Common myeloid progenitor, CD34-positive (primary cell): ENCODE measurements at regions not wholly inside any gene's neighbourhood (a gene's known extent, or its start where the extent isn't known, plus 50 kb on each side); places are given as distances from the start of the nearest gene placed in this dataset.

Source experiments
- CTCF ChIA-PET: fragments of 350-600 bp; sonication (Branson Sonifier 250); formaldehyde crosslinking; loops from one replicate; lab custom pipeline; 2021; ENCODE audit warnings: antibody characterized with exemption; lab: Charles Lee
- POLR2A ChIA-PET: fragments of 350-600 bp; sonication (Branson Sonifier 250); formaldehyde crosslinking; loops from one replicate; lab custom pipeline; 2021; ENCODE audit warnings: antibody characterized with exemption; lab: Charles Lee
- DNase-seq, 3 donors: peaks; one replicate each; pipeline versions ENCODE4 v3.0.0 to v3.0.0-alpha.2; 2013
- H3K27ac ChIP-seq, 2 experiments: 1 replicate in 1 of 2; 2 replicates in 1 of 2; pipeline ENCODE4 v1.7.0; 2013; ENCODE audit warnings: inconsistent platforms in 2 of 2, low read length in 2 of 2, mild to moderate bottlenecking in 2 of 2, low read depth in 1 of 2, moderate library complexity in 1 of 2; ENCODE audit not compliant: severe bottlenecking in 2 of 2, insufficient read depth in 1 of 2, poor library complexity in 1 of 2
- H3K27me3 ChIP-seq, 5 experiments: replicated peaks in 2 of 5; 1 replicate in 3 of 5; 2 replicates in 2 of 5; pipeline versions ENCODE4 v1.6.1 to v1.7.0; 2013; ENCODE audit warnings: low read length in 4 of 5, mild to moderate bottlenecking in 2 of 5, moderate library complexity in 2 of 5, inconsistent platforms in 1 of 5; ENCODE audit not compliant: insufficient read depth in 5 of 5, control insufficient read depth in 4 of 5
- H3K36me3 ChIP-seq, 4 experiments: 1 replicate in 2 of 4; 2 replicates in 2 of 4; pipeline versions ENCODE4 v1.6.1 to v1.7.0; 2013; ENCODE audit warnings: low read length in 3 of 4, control low read depth in 1 of 4, mild to moderate bottlenecking in 1 of 4; ENCODE audit not compliant: control insufficient read depth in 4 of 4, insufficient read depth in 4 of 4
- H3K4me1 ChIP-seq, 4 experiments: 1 replicate in 3 of 4; 2 replicates in 1 of 4; pipeline versions ENCODE4 v1.6.1 to v1.7.1; 2013; ENCODE audit warnings: low read length in 3 of 4, mild to moderate bottlenecking in 3 of 4, control low read depth in 1 of 4, inconsistent platforms in 1 of 4, moderate library complexity in 1 of 4; ENCODE audit not compliant: control insufficient read depth in 4 of 4, insufficient read depth in 4 of 4; ENCODE audit errors: control extremely low read depth in 1 of 4
- H3K4me3 ChIP-seq, 7 experiments: 1 replicate in 4 of 7; 2 replicates in 3 of 7; pipeline versions ENCODE4 v1.5.1 to v1.7.0; 2013; ENCODE audit warnings: mild to moderate bottlenecking in 7 of 7, low read length in 6 of 7, moderate library complexity in 6 of 7, inconsistent platforms in 2 of 7, low read depth in 2 of 7, control low read depth in 1 of 7; ENCODE audit not compliant: insufficient read depth in 4 of 7, control insufficient read depth in 1 of 7; ENCODE audit errors: extremely low read depth in 1 of 7
- H3K9me3 ChIP-seq, 5 experiments: 1 replicate in 4 of 5; 2 replicates in 1 of 5; pipeline versions ENCODE4 v1.6.1 to v1.7.1; 2013; ENCODE audit warnings: low read length in 4 of 5, mild to moderate bottlenecking in 2 of 5, inconsistent platforms in 1 of 5, low read depth in 1 of 5, moderate library complexity in 1 of 5; ENCODE audit not compliant: control insufficient read depth in 4 of 5, insufficient read depth in 2 of 5; ENCODE audit errors: control extremely low read depth in 1 of 5
- WGBS: methylation state at CpG from one replicate; pipeline ENCODE4 v1.1.5; 2013; ENCODE audit not compliant: insufficient coverage; 5-methylcytosine and 5-hydroxymethylcytosine counted together

DNA sequence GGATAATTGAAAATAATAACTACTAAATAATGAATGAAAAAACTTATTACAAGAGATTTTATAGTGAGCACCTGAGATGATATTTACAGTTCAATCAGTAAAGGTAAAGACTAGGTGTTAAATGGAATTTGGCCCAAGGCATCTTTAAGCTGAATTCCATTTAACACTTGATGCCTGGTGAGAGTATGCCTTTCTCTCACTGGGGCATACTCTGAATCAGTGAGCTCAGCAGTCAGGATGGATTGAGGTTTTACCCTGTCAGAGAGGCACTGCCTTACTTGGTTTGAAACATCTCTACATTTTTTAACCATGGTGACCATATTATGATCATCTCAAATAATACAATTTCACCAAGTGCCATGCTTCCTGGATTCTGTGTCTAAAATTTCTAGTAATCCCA is 1416.3 kb downstream of the MAT2B start:
- POLR2A ChIA-PET: no interaction called here
- Histone ChIP-seq H3K27ac (no peak overlapping the region), H3K36me3 (no peaks in the 10 kb centered on the region), H3K27me3 (no peaks in the 10 kb centered on the region), H3K9me3 (peaks cover 0 to 15% (median 4%) of the 10 kb centered on the region in 5 experiments), H3K4me1 (no peaks in the 10 kb centered on the region), H3K4me3 (no peak overlapping the region)
- no peak for DNase-seq
- CTCF ChIA-PET: no interaction called here

DNA sequence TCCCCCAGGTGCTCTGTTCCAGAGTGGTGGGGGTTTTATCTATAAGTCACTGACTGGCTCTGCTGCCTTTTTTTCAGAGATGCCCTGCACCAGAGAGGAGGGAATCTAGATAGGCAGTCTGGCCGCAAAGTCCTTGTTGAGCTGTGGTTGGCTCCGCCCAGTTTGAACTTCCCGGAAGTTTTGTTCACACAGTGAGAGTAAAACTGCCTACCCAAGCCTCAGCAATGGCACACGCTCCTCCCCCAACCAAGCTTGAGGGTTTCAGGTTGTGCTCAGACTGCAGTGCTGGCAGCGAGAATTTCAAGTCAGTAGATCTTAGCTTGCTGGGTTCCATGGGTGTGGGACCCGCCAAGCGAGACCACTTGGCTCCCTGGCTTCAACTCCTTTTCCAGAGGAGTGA is 1428.6 kb downstream of the MAT2B start:
- no peak for DNase-seq
- H3K9me3 ChIP-seq: peaks cover 0 to 2% (median 0%) of the 10 kb centered on the region in 5 experiments
- WGBS: 100% methylated on average over 7 of the region's 7 CpGs
- H3K4me1 ChIP-seq: no peaks in the 10 kb centered on the region
- H3K27ac ChIP-seq: no peak overlapping the region
- no peak overlapping the region for H3K4me3 ChIP-seq
- H3K36me3 ChIP-seq: no peaks in the 10 kb centered on the region
- ChIA-PET CTCF (no interaction called here), POLR2A (no interaction called here)
- H3K27me3 ChIP-seq: no peaks in the 10 kb centered on the region

DNA sequence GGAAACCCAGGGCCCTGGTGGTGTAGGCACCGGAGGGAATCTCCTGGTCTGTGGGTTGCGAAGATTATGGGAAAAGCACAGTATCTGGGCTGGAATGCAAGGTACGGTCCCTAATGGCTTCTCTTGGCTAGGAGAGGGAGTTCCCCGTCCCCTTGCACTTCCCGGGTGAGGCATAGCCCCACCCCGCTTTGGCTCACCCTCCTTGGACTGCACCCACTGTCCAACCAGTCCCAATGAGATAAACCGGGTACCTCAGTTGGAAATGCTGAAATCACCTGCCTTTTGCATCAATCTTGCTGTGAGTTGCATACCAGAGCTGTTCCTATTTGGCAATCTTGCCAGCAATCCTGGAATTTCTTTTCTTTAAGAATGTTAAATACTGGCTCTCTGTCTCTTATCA is 1429.1 kb downstream of the MAT2B start:
- H3K36me3 ChIP-seq: no peaks in the 10 kb centered on the region
- CTCF ChIA-PET: no interaction called here
- no peaks in the 10 kb centered on the region for H3K4me1 ChIP-seq
- no peak overlapping the region for H3K27ac ChIP-seq
- no peaks in the 10 kb centered on the region for H3K27me3 ChIP-seq
- no peak overlapping the region for H3K4me3 ChIP-seq
- H3K9me3 ChIP-seq: peaks cover 0 to 2% (median 0%) of the 10 kb centered on the region in 5 experiments
- 84% methylated on average over 6 of the region's 7 CpGs for WGBS
- POLR2A ChIA-PET: interaction anchor here (0.6 kb wide), 1 partner anchor 863 kb away, joined by 3 read pairs; no protein-coding TSS in a partner anchor
- DNase-seq: no peak

DNA sequence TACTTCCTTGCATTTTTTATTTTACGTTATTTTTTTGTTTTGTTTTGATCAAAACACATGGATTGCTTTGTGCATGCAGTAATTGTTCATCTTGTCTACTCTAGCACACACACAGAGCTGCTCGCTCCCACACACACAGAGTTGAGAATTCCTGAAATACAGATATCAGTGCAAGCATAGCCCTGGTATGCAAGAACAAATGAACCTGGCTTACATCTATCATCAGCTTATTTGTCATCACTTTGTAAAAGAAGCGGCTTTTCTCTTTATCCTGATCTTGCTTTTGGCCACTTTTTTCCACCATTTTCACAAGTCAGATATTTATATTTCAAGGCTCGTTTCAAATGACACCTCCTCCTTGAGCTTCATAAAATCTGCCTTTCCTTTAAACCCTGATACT is 1435.7 kb downstream of the MAT2B start:
- POLR2A ChIA-PET: no interaction called here
- CTCF ChIA-PET: no interaction called here

DNA sequence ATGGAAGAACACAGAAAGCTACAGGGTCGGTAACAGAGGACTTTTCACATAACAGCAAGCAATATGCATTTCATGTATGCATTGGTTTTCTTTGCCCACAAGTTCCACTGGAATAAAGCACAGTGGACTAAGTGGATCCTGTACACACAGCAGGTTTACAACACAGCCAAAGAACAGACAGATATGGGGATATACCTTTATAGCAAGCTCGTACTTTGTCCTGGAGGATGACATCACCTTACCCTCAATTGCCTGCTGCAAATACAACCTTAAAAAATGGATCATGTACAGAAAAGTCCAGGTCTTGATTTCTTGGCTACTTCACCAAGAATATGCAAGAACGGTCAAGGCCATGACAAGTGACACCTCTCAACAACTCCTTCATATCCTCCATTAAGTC is 1445.5 kb downstream of the MAT2B start:
- no peak overlapping the region for H3K27ac ChIP-seq
- WGBS: 100% methylated on average over 3 of the region's 3 CpGs
- CTCF ChIA-PET: no interaction called here
- no peaks in the 10 kb centered on the region for H3K36me3 ChIP-seq
- H3K4me3 ChIP-seq: no peak overlapping the region
- H3K27me3 ChIP-seq: no peaks in the 10 kb centered on the region
- H3K4me1 ChIP-seq: no peaks in the 10 kb centered on the region
- POLR2A ChIA-PET: no interaction called here
- no peak for DNase-seq
- H3K9me3 ChIP-seq: no peaks in the 10 kb centered on the region

More for the DNA sequence above, 1435.7 kb downstream of the MAT2B start:
- Histone ChIP-seq H3K4me3 (no peak overlapping the region), H3K27ac (no peak overlapping the region), H3K4me1 (no peaks in the 10 kb centered on the region), H3K36me3 (no peaks in the 10 kb centered on the region), H3K27me3 (no peaks in the 10 kb centered on the region), H3K9me3 (no peaks in the 10 kb centered on the region)
- no peak for DNase-seq
- 96% methylated on average over 3 of the region's 4 CpGs for WGBS

DNA sequence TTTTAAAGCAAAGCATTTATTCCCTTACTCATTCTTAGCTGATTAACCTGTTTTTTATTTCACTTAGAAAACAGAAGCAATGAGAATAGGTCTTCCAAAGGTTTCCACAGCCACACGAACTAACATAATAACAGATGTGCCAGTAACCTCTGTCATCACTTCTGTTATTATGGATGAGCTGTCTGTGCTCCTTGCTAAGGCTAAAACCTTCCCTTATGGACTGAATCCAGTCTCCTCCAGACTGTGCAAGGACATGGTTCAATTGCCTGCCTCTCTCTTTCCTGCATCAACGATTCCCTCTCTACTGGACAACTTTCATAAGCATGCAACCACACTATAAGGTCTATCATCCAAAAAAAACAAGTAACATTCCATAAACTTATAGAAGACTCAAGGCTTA is 1446.2 kb downstream of the MAT2B start:
- Histone ChIP-seq H3K27ac (no peak overlapping the region), H3K4me3 (no peak overlapping the region), H3K4me1 (no peaks in the 10 kb centered on the region), H3K36me3 (no peaks in the 10 kb centered on the region), H3K9me3 (no peaks in the 10 kb centered on the region), H3K27me3 (no peaks in the 10 kb centered on the region)
- CTCF ChIA-PET: no interaction called here
- DNase-seq: no peak
- WGBS: 80% methylated on average over 1 of the region's 2 CpGs
- POLR2A ChIA-PET: no interaction called here

DNA sequence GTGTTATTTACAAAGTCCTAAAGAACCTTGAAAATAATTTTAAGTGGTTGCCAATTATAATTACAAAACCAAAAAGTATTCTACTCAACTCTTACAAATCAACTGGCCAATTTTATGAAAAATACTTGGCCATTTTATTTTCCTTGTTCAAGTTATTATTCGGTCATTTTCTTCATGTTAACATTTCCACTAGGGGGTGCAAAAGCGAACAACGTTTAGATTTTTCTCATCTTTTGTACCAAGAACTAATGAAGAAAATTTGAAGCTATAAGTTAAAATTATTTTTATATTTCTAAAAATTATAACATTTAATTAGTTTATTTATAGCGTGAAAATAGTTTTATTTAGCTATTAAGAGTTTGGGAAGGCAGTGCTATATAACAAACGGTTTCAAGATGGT is 1453.3 kb downstream of the MAT2B start:
- Histone ChIP-seq H3K9me3 (no peaks in the 10 kb centered on the region), H3K27ac (no peak overlapping the region), H3K36me3 (no peaks in the 10 kb centered on the region), H3K4me1 (no peaks in the 10 kb centered on the region), H3K4me3 (no peak overlapping the region), H3K27me3 (no peaks in the 10 kb centered on the region)
- no CpG with 5 or more reads among the region's 5 CpGs for WGBS
- CTCF ChIA-PET: interaction anchor here (1.7 kb wide), 1 partner anchor 249 kb away, joined by 4 read pairs; no protein-coding TSS in a partner anchor
- POLR2A ChIA-PET: no interaction called here
- peak in 2 of 3 donors; percentile 1 to 6 for DNase-seq
